SK-N-SH (cell line): ENCODE measurements at regions not wholly inside any gene's neighbourhood (a gene's known extent, or its start where the extent isn't known, plus 50 kb on each side); places are given as distances from the start of the nearest gene placed in this dataset.

Source experiments
- CTCF ChIA-PET: fragments of 300-600, 350-600 bp; formaldehyde crosslinking; extraction: SDS; loops from one replicate; lab custom pipeline; 2021; lab: Yijun Ruan, JAX
- POLR2A ChIA-PET: fragments of 350-600 bp; sonication (Branson Sonifier 250); formaldehyde crosslinking; extraction: SDS; loops from one replicate; lab custom pipeline; 2020; ENCODE audit warnings: antibody characterized with exemption, inconsistent platforms; lab: Yijun Ruan, JAX
- DNase-seq: peaks from one replicate; pipeline ENCODE4 v3.0.0; 2012
- H2AFZ ChIP-seq: fragments of 200-600 bp; sonication (generic); 2 replicates; pipeline ENCODE4 v1.8.1; 2016; ENCODE audit warnings: antibody characterized with exemption, mild to moderate bottlenecking, low read depth
- H3F3A ChIP-seq: fragments of 200-600 bp; sonication (generic); replicated peaks from 2 replicates; pipeline ENCODE3; 2016; ENCODE audit warnings: antibody characterized with exemption, mild to moderate bottlenecking; ENCODE audit not compliant: insufficient read depth
- H3K27ac ChIP-seq, 2 experiments: fragments of 200-500 bp in 1 of 2; fragments of 200-600 bp in 1 of 2; sonication (Bioruptor generic) in 1 of 2; sonication (generic), shearing (Covaris generic) in 1 of 2; 2 replicates each; pipeline versions ENCODE4 v1.5.1 to v1.6.1; 2014 to 2016; ENCODE audit warnings: low read depth in 2 of 2, inconsistent platforms in 1 of 2, low read length in 1 of 2, mild to moderate bottlenecking in 1 of 2, mixed read lengths in 1 of 2
- H3K27me3 ChIP-seq: fragments of 200-600 bp; sonication (generic), shearing (Covaris generic); 2 replicates; pipeline ENCODE4 v1.6.1; 2016; ENCODE audit warnings: mixed run types; ENCODE audit not compliant: insufficient read depth
- H3K36me3 ChIP-seq, 2 experiments: fragments of 200-500 bp in 1 of 2; fragments of 200-600 bp in 1 of 2; sonication (Bioruptor generic) in 1 of 2; sonication (generic) in 1 of 2; replicated peaks in 1 of 2; 2 replicates each; pipeline versions ENCODE3 to v1.5.1; 2014 to 2016; ENCODE audit warnings: low read length in 1 of 2, mild to moderate bottlenecking in 1 of 2; ENCODE audit not compliant: insufficient read depth in 2 of 2, control insufficient read depth in 1 of 2
- H3K4me1 ChIP-seq, 2 experiments: fragments of 200-500 bp in 1 of 2; fragments of 200-600 bp in 1 of 2; sonication (Bioruptor generic) in 1 of 2; sonication (generic), shearing (Covaris generic) in 1 of 2; 2 replicates each; pipeline versions ENCODE4 v1.5.1 to v1.6.1; 2014 to 2016; ENCODE audit warnings: low read depth in 1 of 2, low read length in 1 of 2, mixed run types in 1 of 2; ENCODE audit not compliant: insufficient read depth in 2 of 2, control insufficient read depth in 1 of 2
- H3K4me2 ChIP-seq: fragments of 200-600 bp; sonication (generic), shearing (Covaris generic); 2 replicates; pipeline ENCODE4 v1.6.1; 2017; ENCODE audit warnings: mixed run types
- H3K4me3 ChIP-seq, 2 experiments: fragments of 200-500 bp in 1 of 2; fragments of 200-600 bp in 1 of 2; sonication (Bioruptor generic) in 1 of 2; sonication (generic), shearing (Covaris generic) in 1 of 2; 2 replicates each; pipeline versions ENCODE4 v1.5.1 to v1.8.1; 2014 to 2016; ENCODE audit warnings: low read depth in 2 of 2, inconsistent platforms in 1 of 2, low read length in 1 of 2, mild to moderate bottlenecking in 1 of 2, mixed read lengths in 1 of 2, moderate library complexity in 1 of 2
- H3K79me2 ChIP-seq: fragments of 200-600 bp; sonication (generic); 2 replicates; pipeline ENCODE4 v1.8.1; 2017; ENCODE audit warnings: mild to moderate bottlenecking; ENCODE audit not compliant: insufficient read depth
- H3K9ac ChIP-seq: fragments of 200-600 bp; sonication (generic); 2 replicates; pipeline ENCODE4 v1.6.1; 2017; ENCODE audit warnings: mixed run types
- H3K9me2 ChIP-seq: fragments of 200-600 bp; sonication (generic); 2 replicates; pipeline ENCODE4 v1.6.1; 2017; ENCODE audit warnings: mixed run types
- H3K9me3 ChIP-seq: fragments of 200-600 bp; sonication (generic); 2 replicates; pipeline ENCODE4 v1.6.1; 2017; ENCODE audit warnings: mixed run types, mild to moderate bottlenecking, moderate library complexity
- H4K20me1 ChIP-seq: fragments of 200-600 bp; sonication (generic); 2 replicates; pipeline ENCODE4 v1.6.1; 2017; ENCODE audit warnings: mild to moderate bottlenecking, mixed run types; ENCODE audit not compliant: insufficient read depth
- ELF1 ChIP-seq: IDR thresholded peaks from 2 replicates; pipeline ENCODE4 v1.4.0; 2012
- EZH2phosphoT487 ChIP-seq: fragments of 200-600 bp; sonication (generic); IDR thresholded peaks from 2 replicates; pipeline ENCODE4 v1.6.1; 2017; ENCODE audit warnings: low read depth, mixed run types, mild to moderate bottlenecking, antibody characterized with exemption, moderate library complexity, borderline replicate concordance
- FOXJ3 ChIP-seq: sonication (generic); formaldehyde crosslinking; IDR thresholded peaks from 2 replicates; pipeline ENCODE4 v1.5.1; 2020; ENCODE audit warnings: mild to moderate bottlenecking, missing genetic modification reagents
- GATA2 ChIP-seq: sonication (generic); formaldehyde crosslinking; IDR thresholded peaks from 2 replicates; pipeline ENCODE4 v1.5.0; 2020; ENCODE audit warnings: mild to moderate bottlenecking, missing genetic modification reagents
- IRF3 ChIP-seq: fragments of 150-350 bp; IDR thresholded peaks from 2 replicates; pipeline ENCODE4 v1.6.1; 2016; ENCODE audit warnings: mild to moderate bottlenecking, low read depth, low read length
- JUND ChIP-seq: IDR thresholded peaks from 2 replicates; pipeline ENCODE4 v1.4.0; 2012
- MAX ChIP-seq: IDR thresholded peaks from 2 replicates; pipeline ENCODE4 v1.4.0; 2012; ENCODE audit warnings: low read depth
- MXI1 ChIP-seq: IDR thresholded peaks from 2 replicates; pipeline ENCODE4 v1.6.1; 2012; ENCODE audit warnings: mild to moderate bottlenecking, low read depth, low read length, improper control_type of control experiment
- NFIC ChIP-seq: IDR thresholded peaks from 2 replicates; pipeline ENCODE4 v1.4.0; 2012; ENCODE audit warnings: borderline replicate concordance
- POLR2AphosphoS5 ChIP-seq: IDR thresholded peaks from 2 replicates; pipeline ENCODE4 v1.6.1; 2012; ENCODE audit warnings: low read depth, low read length
- RAD21 ChIP-seq: IDR thresholded peaks from 2 replicates; pipeline ENCODE4 v1.6.1; 2012; ENCODE audit warnings: mild to moderate bottlenecking, low read length
- RCOR1 ChIP-seq: fragments of 150-350 bp; IDR thresholded peaks from 2 replicates; pipeline ENCODE4 v1.6.1; 2017; ENCODE audit warnings: antibody characterized with exemption, low read length
- REST ChIP-seq: IDR thresholded peaks from 2 replicates; pipeline ENCODE4 v1.6.1; 2012; ENCODE audit warnings: mild to moderate bottlenecking, low read depth, low read length, moderate library complexity
- RFX5 ChIP-seq: IDR thresholded peaks from 2 replicates; pipeline ENCODE4 v1.6.1; 2012; ENCODE audit warnings: mild to moderate bottlenecking, improper control_type of control experiment, low read length
- RXRA ChIP-seq: IDR thresholded peaks from 2 replicates; pipeline ENCODE4 v1.4.0; 2012; ENCODE audit warnings: low read depth, mild to moderate bottlenecking, borderline replicate concordance
- SMC3 ChIP-seq: IDR thresholded peaks from 2 replicates; pipeline ENCODE4 v1.6.1; 2012; ENCODE audit warnings: low read depth, low read length, improper control_type of control experiment
- TAF1 ChIP-seq: IDR thresholded peaks from 2 replicates; pipeline ENCODE4 v1.6.1; 2012; ENCODE audit warnings: low read depth, mild to moderate bottlenecking, low read length, moderate library complexity, borderline replicate concordance
- TEAD4 ChIP-seq: IDR thresholded peaks from 2 replicates; pipeline ENCODE4 v1.4.0; 2012; ENCODE audit warnings: mild to moderate bottlenecking, borderline replicate concordance; ENCODE audit not compliant: insufficient read depth
- ZBTB33 ChIP-seq: IDR thresholded peaks from 2 replicates; pipeline ENCODE4 v1.4.0; 2012; ENCODE audit warnings: low read depth, borderline replicate concordance
- WGBS: methylation state at CpG from one replicate; pipeline ENCODE4 v1.1.6; 2017; ENCODE audit warnings: low lambda C conversion rate; 5-methylcytosine and 5-hydroxymethylcytosine counted together

- no peak overlapping the region for H3K4me3 ChIP-seq
- H3K36me3 ChIP-seq, result no peaks in the 10 kb centered on the region
- H4K20me1 ChIP-seq, result no peaks in the 10 kb centered on the region
- no peaks in the 10 kb centered on the region for H3K79me2 ChIP-seq
- no peak overlapping the region for H3K4me2 ChIP-seq
- H3K4me1 ChIP-seq, result no peaks in the 10 kb centered on the region
- WGBS, result 70% methylated on average over 3 of the region's 3 CpGs
- no peak overlapping the region for H3K27ac ChIP-seq
- POLR2A ChIA-PET, result no interaction called here
- CTCF ChIA-PET, result no interaction called here
- no peaks in the 10 kb centered on the region for H3K9me2 ChIP-seq
- no peaks in the 10 kb centered on the region for H3K27me3 ChIP-seq
- H2AFZ ChIP-seq, result no peak overlapping the region
- no peak overlapping the region for H3K9ac ChIP-seq
- no peak for TF ChIP-seq MXI1
- H3F3A ChIP-seq, result peaks cover 5% of the 10 kb centered on the region
- DNase-seq, result no peak
- no peaks in the 10 kb centered on the region for H3K9me3 ChIP-seq
These were observed 186.4 kb downstream of the DKK1 start for GRCh38 chr10:52500476-52500875.

GRCh38 chr10:52502237-52502636 lies 188.2 kb downstream of the DKK1 start:
- no peak for DNase-seq
- H3K36me3 ChIP-seq, result no peaks in the 10 kb centered on the region
- POLR2A ChIA-PET, result no interaction called here

More at GRCh38 chr10:52502237-52502636, 188.2 kb downstream of the DKK1 start:
- no peak overlapping the region for H3K27ac ChIP-seq
- no peak overlapping the region for H3K4me2 ChIP-seq
- TF ChIP-seq JUND (no peak), RXRA (no peak), RAD21 (no peak), NFIC (no peak), POLR2AphosphoS5 (no peak), MAX (no peak), MXI1 (no peak), IRF3 (no peak), ELF1 (no peak), REST (no peak), RFX5 (no peak), FOXJ3 (CRISPR knock-in tag) (no peak), GATA2 (CRISPR knock-in tag) (no peak), EZH2phosphoT487 (no peak), TAF1 (no peak), ZBTB33 (no peak), TEAD4 (no peak), RCOR1 (no peak), SMC3 (no peak)
- no peak overlapping the region for H3K4me3 ChIP-seq
- WGBS, result 51% methylated on average over 2 of the region's 2 CpGs
- H4K20me1 ChIP-seq, result no peaks in the 10 kb centered on the region
- H2AFZ ChIP-seq, result no peak overlapping the region
- CTCF ChIA-PET, result interaction anchor here (0.6 to 1.4 kb wide), 2 partner anchors 37 to 194 kb away, joined by 3 to 5 read pairs; no protein-coding TSS in a partner anchor
- no peaks in the 10 kb centered on the region for H3K4me1 ChIP-seq
- H3K9me2 ChIP-seq, result no peaks in the 10 kb centered on the region
- no peaks in the 10 kb centered on the region for H3K79me2 ChIP-seq
- H3K9ac ChIP-seq, result no peak overlapping the region
- no peaks in the 10 kb centered on the region for H3K27me3 ChIP-seq
- H3K9me3 ChIP-seq, result no peaks in the 10 kb centered on the region
- H3F3A ChIP-seq, result no peaks in the 10 kb centered on the region
